SU-DHL-6 (cell line): ENCODE measurements at regions not wholly inside any gene's neighbourhood (a gene's known extent, or its start where the extent isn't known, plus 50 kb on each side); places are given as distances from the start of the nearest gene placed in this dataset.

Experiments used
- H2AFZ ChIP-seq: fragments of 200-600 bp; sonication (generic); 2 replicates; pipeline ENCODE4 v1.6.1; 2014; ENCODE audit warnings: low read depth, mild to moderate bottlenecking, moderate library complexity, mixed read lengths, antibody characterized with exemption, low read length; ENCODE audit not compliant: severe bottlenecking
- H3F3A ChIP-seq: fragments of 200-600 bp; shearing (Covaris generic); 2 replicates; pipeline ENCODE4 v1.6.0; 2016; ENCODE audit warnings: antibody characterized with exemption, mild to moderate bottlenecking; ENCODE audit not compliant: insufficient read depth
- H3K27ac ChIP-seq: fragments of 200-600 bp; sonication (generic); 2 replicates; pipeline ENCODE4 v1.5.1; 2016; ENCODE audit warnings: low read depth, mild to moderate bottlenecking, low read length, moderate library complexity, mixed read lengths
- H3K27me3 ChIP-seq: fragments of 200-600 bp; sonication (generic), shearing (Covaris generic); 2 replicates; pipeline ENCODE4 v1.6.0; 2014; ENCODE audit warnings: mild to moderate bottlenecking, low read length
- H3K36me3 ChIP-seq: fragments of 200-600 bp; sonication (generic); 2 replicates; pipeline ENCODE4 v1.6.1; 2014; ENCODE audit warnings: mild to moderate bottlenecking, low read length, mixed read lengths
- H3K4me2 ChIP-seq: fragments of 300-600, 200-600 bp; shearing (Covaris generic), sonication (generic); 2 replicates; pipeline ENCODE4 v1.6.0; 2014; ENCODE audit warnings: low read length, low read depth, mild to moderate bottlenecking; ENCODE audit not compliant: poor library complexity, severe bottlenecking
- H3K4me3 ChIP-seq: fragments of 200-600 bp; sonication (generic); 2 replicates; pipeline ENCODE4 v1.5.1; 2014; ENCODE audit warnings: antibody characterized with exemption, low read length, mild to moderate bottlenecking, mixed read lengths; ENCODE audit not compliant: insufficient read depth, poor library complexity, severe bottlenecking
- H3K79me2 ChIP-seq: fragments of 200-600 bp; sonication (generic); 2 replicates; pipeline ENCODE4 v1.6.1; 2014; ENCODE audit warnings: mild to moderate bottlenecking, low read length, moderate library complexity; ENCODE audit not compliant: insufficient read depth
- H3K9ac ChIP-seq: fragments of 200-600 bp; sonication (generic); 2 replicates; pipeline ENCODE4 v1.7.0; 2014; ENCODE audit warnings: mild to moderate bottlenecking, low read length
- H3K9me2 ChIP-seq: fragments of 200-600 bp; sonication (generic); replicated peaks from 2 replicates; pipeline ENCODE4 v1.6.1; 2014; ENCODE audit warnings: low read length; ENCODE audit not compliant: insufficient read depth
- H3K9me3 ChIP-seq: fragments of 200-600 bp; sonication (generic); 2 replicates; pipeline ENCODE4 v1.6.1; 2014; ENCODE audit warnings: low read length, mixed read lengths; ENCODE audit not compliant: insufficient read depth
- H4K20me1 ChIP-seq: fragments of 200-600 bp; sonication (generic); 2 replicates; pipeline ENCODE4 v1.6.1; 2014; ENCODE audit warnings: low read depth, mild to moderate bottlenecking, antibody characterized with exemption, low read length, moderate library complexity, mixed read lengths
- CTCF ChIP-seq: fragments of 200-600 bp; sonication (generic); IDR thresholded peaks from one replicate; pipeline ENCODE4 v1.5.1; 2017; ENCODE audit warnings: antibody characterized with exemption, mild to moderate bottlenecking, low read length, moderate library complexity; ENCODE audit not compliant: insufficient read depth, poor library complexity, severe bottlenecking
- EZH2phosphoT487 ChIP-seq: fragments of 200-600 bp; sonication (generic), shearing (Covaris generic); conservative IDR thresholded peaks from 2 replicates; pipeline ENCODE4 v1.6.1; 2018; ENCODE audit warnings: mild to moderate bottlenecking, antibody characterized with exemption, low read length, moderate library complexity, mixed read lengths

GRCh38 chr13:31537052-31537451 is 202.3 kb upstream of the RXFP2 start:
- Histone ChIP-seq H3K9me2 (no peaks in the 10 kb centered on the region), H2AFZ (no peak overlapping the region), H3K79me2 (no peaks in the 10 kb centered on the region), H3K36me3 (no peaks in the 10 kb centered on the region), H3K4me3 (no peak overlapping the region), H4K20me1 (no peaks in the 10 kb centered on the region), H3K9ac (no peak overlapping the region), H3F3A (no peaks in the 10 kb centered on the region), H3K27ac (no peak overlapping the region), H3K9me3 (no peaks in the 10 kb centered on the region), H3K4me2 (no peak overlapping the region), H3K27me3 (no peaks in the 10 kb centered on the region)
- TF ChIP-seq EZH2phosphoT487 (no peak), CTCF (no peak)

- Histone ChIP-seq H3K9ac (no peak overlapping the region), H2AFZ (no peak overlapping the region), H3K27ac (no peak overlapping the region), H3K9me3 (no peaks in the 10 kb centered on the region), H3K4me2 (no peak overlapping the region), H3K36me3 (no peaks in the 10 kb centered on the region), H3F3A (no peaks in the 10 kb centered on the region), H3K27me3 (no peaks in the 10 kb centered on the region), H3K79me2 (no peaks in the 10 kb centered on the region), H4K20me1 (no peaks in the 10 kb centered on the region), H3K4me3 (no peak overlapping the region), H3K9me2 (no peaks in the 10 kb centered on the region)
- peak; percentile 10 for TF ChIP-seq CTCF
- no peak for TF ChIP-seq EZH2phosphoT487
Measured at GRCh38 chr13:31538067-31539042, 201.0 kb upstream of the RXFP2 start.

GRCh38 chr13:31540281-31540680 is 199.0 kb upstream of the RXFP2 start:
- no peaks in the 10 kb centered on the region for H3K9me3 ChIP-seq
- H3K79me2 ChIP-seq = no peaks in the 10 kb centered on the region
- no peaks in the 10 kb centered on the region for H3K36me3 ChIP-seq
- no peak overlapping the region for H3K9ac ChIP-seq
- H3K27me3 ChIP-seq = no peaks in the 10 kb centered on the region
- no peak overlapping the region for H3K4me3 ChIP-seq
- no peaks in the 10 kb centered on the region for H3F3A ChIP-seq
- H4K20me1 ChIP-seq = no peaks in the 10 kb centered on the region
- no peak overlapping the region for H2AFZ ChIP-seq
- no peak overlapping the region for H3K4me2 ChIP-seq
- H3K27ac ChIP-seq = no peak overlapping the region
- H3K9me2 ChIP-seq = no peaks in the 10 kb centered on the region
- TF ChIP-seq EZH2phosphoT487 (no peak), CTCF (no peak)
